Ectodermal cell (in vitro differentiated cells): ENCODE measurements at regions not wholly inside any gene's neighbourhood (a gene's known extent, or its start where the extent isn't known, plus 50 kb on each side); places are given as distances from the start of the nearest gene placed in this dataset.

ENCODE experiments used
- H3K27ac ChIP-seq: 2 replicates; pipeline ENCODE4 v1.7.0; 2013; ENCODE audit warnings: mild to moderate bottlenecking, low read depth, low read length; ENCODE audit not compliant: insufficient read depth, poor library complexity, severe bottlenecking
- H3K27me3 ChIP-seq: 2 replicates; pipeline ENCODE4 v1.7.0; 2013; ENCODE audit warnings: mild to moderate bottlenecking, low read length; ENCODE audit not compliant: insufficient read depth, control insufficient read depth, poor library complexity, severe bottlenecking
- H3K36me3 ChIP-seq: one replicate; pipeline ENCODE4 v1.7.0; 2013; ENCODE audit warnings: low read length; ENCODE audit not compliant: control insufficient read depth, insufficient read depth
- H3K4me1 ChIP-seq: one replicate; pipeline ENCODE4 v1.7.0; 2013; ENCODE audit warnings: low read length; ENCODE audit not compliant: control insufficient read depth, insufficient read depth
- H3K4me3 ChIP-seq: 2 replicates; pipeline ENCODE4 v1.7.0; 2013; ENCODE audit warnings: low read depth, low read length, control low read depth; ENCODE audit not compliant: insufficient read depth
- H3K9me3 ChIP-seq: 2 replicates; pipeline ENCODE4 v1.7.0; 2013; ENCODE audit warnings: mild to moderate bottlenecking, low read length, moderate library complexity; ENCODE audit not compliant: control insufficient read depth
- WGBS, 2 experiments: methylation state at CpG; one replicate each; pipeline ENCODE4 v1.1.7; 2013; ENCODE audit warnings: missing lambda C conversion rate in 2 of 2; 5-methylcytosine and 5-hydroxymethylcytosine counted together

GRCh38 chr1:191671236-191671635, 487.0 kb upstream of the RGS18 start:
- Histone ChIP-seq H3K9me3 (no peaks in the 10 kb centered on the region), H3K27me3 (no peaks in the 10 kb centered on the region), H3K27ac (no peak overlapping the region), H3K4me3 (no peak overlapping the region), H3K4me1 (no peaks in the 10 kb centered on the region), H3K36me3 (no peaks in the 10 kb centered on the region)
- 88 to 100% methylated on average over 2 of the region's 2 CpGs for WGBS, 2 experiments

- H3K27me3 ChIP-seq: no peaks in the 10 kb centered on the region
- H3K9me3 ChIP-seq: no peaks in the 10 kb centered on the region
- no peaks in the 10 kb centered on the region for H3K36me3 ChIP-seq
- no peak overlapping the region for H3K4me3 ChIP-seq
- no peak overlapping the region for H3K27ac ChIP-seq
- no peaks in the 10 kb centered on the region for H3K4me1 ChIP-seq
- 28 to 37% methylated on average over 1 of the region's 1 CpG for WGBS, 2 experiments
These were observed 483.6 kb upstream of the RGS18 start for GRCh38 chr1:191674626-191675179.

DNA sequence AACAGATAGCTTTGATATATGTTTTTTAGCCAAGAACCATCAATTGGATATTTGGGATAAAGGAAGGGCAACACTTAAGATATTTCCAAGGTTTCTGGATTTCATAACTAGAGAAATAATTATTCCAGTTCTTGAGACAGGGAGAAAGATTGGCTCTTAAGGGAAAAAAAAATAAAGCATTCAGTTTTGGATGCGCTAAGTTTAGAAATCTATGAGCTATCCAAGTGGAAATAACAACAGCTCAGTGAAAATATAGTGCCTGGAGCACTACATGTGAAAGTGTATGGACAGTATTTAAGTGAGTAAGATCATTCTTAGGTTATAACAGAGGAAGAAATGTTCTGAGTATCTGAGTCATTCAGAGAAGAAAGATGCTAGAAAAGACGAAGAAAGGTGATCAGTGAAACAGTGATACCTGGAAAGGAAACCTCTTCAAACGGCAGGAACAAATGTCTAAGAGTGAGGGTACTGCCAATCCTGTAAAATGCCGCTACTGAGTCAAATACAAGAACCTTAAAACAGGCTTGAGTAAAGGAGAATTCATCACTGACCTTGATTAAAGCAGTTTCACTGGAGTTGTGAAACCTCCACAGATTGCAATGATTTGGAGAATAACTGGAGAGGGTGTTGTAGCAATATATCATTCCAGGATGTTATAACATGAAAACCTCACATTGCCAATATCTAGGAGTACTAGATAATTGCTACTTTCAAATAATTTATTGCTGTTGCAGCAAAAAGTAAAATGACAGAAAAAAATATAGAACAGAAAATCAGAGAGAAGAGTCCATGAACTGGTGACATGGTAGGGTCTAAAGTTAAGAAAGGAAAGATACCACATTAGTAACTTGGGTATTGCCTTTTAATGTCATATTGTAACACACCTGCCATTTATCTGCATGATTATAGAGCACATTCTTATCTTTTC, 482.1 kb upstream of the RGS18 start:
- Histone ChIP-seq H3K27me3 (no peaks in the 10 kb centered on the region), H3K36me3 (no peaks in the 10 kb centered on the region), H3K27ac (no peak overlapping the region), H3K4me3 (no peak overlapping the region), H3K9me3 (no peaks in the 10 kb centered on the region), H3K4me1 (no peaks in the 10 kb centered on the region)
- WGBS, 2 experiments: 94% methylated on average over 4 of the region's 4 CpGs

DNA sequence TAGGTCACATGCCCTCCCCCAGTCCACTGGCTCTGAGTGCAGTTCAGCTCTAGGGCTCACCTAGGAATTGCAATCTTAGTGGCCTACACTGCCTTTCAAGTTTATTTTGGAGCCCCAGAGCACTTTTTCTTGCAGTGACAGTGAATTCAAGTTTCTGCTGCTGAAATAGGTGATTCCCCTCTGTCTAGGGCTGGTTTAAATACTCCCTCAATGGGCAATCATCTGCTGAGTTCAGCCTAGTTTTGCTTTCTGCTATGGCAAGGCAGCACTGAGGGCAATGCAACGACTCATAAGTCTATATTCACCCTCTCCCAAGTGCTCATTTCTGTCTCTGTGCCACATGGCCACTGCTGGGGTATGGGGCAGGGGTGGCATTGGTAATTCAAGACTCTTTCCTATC, 472.6 kb upstream of the RGS18 start:
- 85 to 88% methylated on average over 1 of the region's 1 CpG for WGBS, 2 experiments
- Histone ChIP-seq H3K4me1 (no peaks in the 10 kb centered on the region), H3K9me3 (no peaks in the 10 kb centered on the region), H3K27me3 (no peaks in the 10 kb centered on the region), H3K4me3 (no peak overlapping the region), H3K36me3 (no peaks in the 10 kb centered on the region), H3K27ac (no peak overlapping the region)

DNA sequence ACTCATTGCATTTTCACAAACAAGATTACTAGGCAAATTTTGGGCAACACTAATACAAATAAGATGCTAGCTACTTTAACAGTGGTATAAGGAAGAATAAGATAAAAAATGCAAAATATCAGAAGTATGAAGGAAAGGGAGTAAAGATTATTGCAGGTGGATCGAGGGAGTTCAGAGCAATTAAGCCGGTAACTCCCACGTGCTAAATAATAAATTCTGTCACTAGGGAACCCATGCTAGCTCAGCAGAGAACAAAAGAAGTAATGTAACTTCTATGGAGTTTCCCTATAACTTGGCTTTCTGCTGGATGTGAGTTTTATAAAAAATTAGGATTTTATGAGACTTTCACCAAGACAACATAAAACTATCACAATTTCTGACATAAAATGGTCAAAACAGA, 470.5 kb upstream of the RGS18 start:
- H3K9me3 ChIP-seq: no peaks in the 10 kb centered on the region
- H3K4me3 ChIP-seq: no peak overlapping the region
- no peaks in the 10 kb centered on the region for H3K4me1 ChIP-seq
- 83% methylated on average over 3 of the region's 3 CpGs for WGBS, 2 experiments
- no peak overlapping the region for H3K27ac ChIP-seq
- no peaks in the 10 kb centered on the region for H3K27me3 ChIP-seq
- no peaks in the 10 kb centered on the region for H3K36me3 ChIP-seq

DNA sequence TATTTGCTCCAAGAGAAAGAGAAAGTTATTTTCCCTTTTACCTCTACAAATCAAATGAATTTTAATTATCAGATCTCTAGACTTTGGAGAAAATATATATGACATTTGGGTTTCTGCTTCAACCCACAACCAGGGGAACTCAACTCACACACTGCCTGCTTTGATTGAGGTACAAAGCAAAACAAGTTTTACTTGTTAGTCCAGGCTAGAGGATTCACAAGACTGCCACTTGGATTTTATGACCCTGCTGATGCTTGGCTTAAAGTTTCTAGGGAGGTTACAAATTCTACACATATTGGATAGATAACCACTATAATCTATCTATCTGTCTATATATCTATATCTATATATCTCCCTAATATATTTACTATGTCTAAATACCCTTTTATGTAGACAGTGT, 467.3 kb upstream of the RGS18 start:
- Histone ChIP-seq H3K4me1 (no peaks in the 10 kb centered on the region), H3K36me3 (no peaks in the 10 kb centered on the region), H3K27ac (no peak overlapping the region), H3K9me3 (no peaks in the 10 kb centered on the region), H3K27me3 (no peaks in the 10 kb centered on the region), H3K4me3 (no peak overlapping the region)

GRCh38 chr1:191693797-191694196, 464.5 kb upstream of the RGS18 start:
- H3K4me1 ChIP-seq: no peaks in the 10 kb centered on the region
- H3K36me3 ChIP-seq: no peaks in the 10 kb centered on the region
- no peaks in the 10 kb centered on the region for H3K9me3 ChIP-seq
- no peak overlapping the region for H3K27ac ChIP-seq
- no peak overlapping the region for H3K4me3 ChIP-seq
- 90 to 93% methylated on average over 4 of the region's 4 CpGs for WGBS, 2 experiments
- H3K27me3 ChIP-seq: no peaks in the 10 kb centered on the region

DNA sequence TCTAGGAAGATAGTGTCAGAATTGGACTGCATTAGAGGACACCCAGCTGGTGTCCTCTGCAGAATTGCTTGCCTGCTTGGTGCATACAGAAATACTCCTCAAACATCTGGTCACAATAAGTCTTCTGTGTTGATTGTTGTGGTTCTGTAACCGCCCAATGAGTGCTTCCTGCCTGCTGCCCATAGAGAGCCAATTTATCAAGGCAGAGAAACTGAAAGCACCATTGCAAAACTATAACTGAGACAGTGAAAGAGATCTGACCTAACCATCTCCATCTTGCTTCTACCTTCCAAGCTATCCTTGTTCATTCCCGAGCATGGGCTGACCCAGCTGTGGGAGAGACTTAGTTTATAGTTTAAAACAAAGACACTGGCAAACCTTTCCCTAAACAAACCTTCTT, 462.4 kb upstream of the RGS18 start:
- H3K36me3 ChIP-seq: no peaks in the 10 kb centered on the region
- H3K27ac ChIP-seq: no peak overlapping the region
- WGBS, 2 experiments: 80 to 94% methylated on average over 2 of the region's 2 CpGs
- no peaks in the 10 kb centered on the region for H3K9me3 ChIP-seq
- no peak overlapping the region for H3K4me3 ChIP-seq
- H3K4me1 ChIP-seq: no peaks in the 10 kb centered on the region
- H3K27me3 ChIP-seq: no peaks in the 10 kb centered on the region

GRCh38 chr1:191696354-191696753, 461.9 kb upstream of the RGS18 start:
- H3K4me1 ChIP-seq: no peaks in the 10 kb centered on the region
- 91 to 97% methylated on average over 2 to 3 of the region's 3 CpGs for WGBS, 2 experiments
- H3K27ac ChIP-seq: no peak overlapping the region
- H3K36me3 ChIP-seq: no peaks in the 10 kb centered on the region
- no peak overlapping the region for H3K4me3 ChIP-seq
- no peaks in the 10 kb centered on the region for H3K27me3 ChIP-seq
- no peaks in the 10 kb centered on the region for H3K9me3 ChIP-seq

- Histone ChIP-seq H3K27ac (no peak overlapping the region), H3K4me3 (no peak overlapping the region), H3K9me3 (no peaks in the 10 kb centered on the region), H3K27me3 (no peaks in the 10 kb centered on the region), H3K4me1 (no peaks in the 10 kb centered on the region), H3K36me3 (no peaks in the 10 kb centered on the region)
These were observed 460.7 kb upstream of the RGS18 start for GRCh38 chr1:191697556-191697955.
